Testis (tissue), 2 donors: ENCODE measurements at regions not wholly inside any gene's neighbourhood (a gene's known extent, or its start where the extent isn't known, plus 50 kb on each side); places are given as distances from the start of the nearest gene placed in this dataset.

ENCODE experiments used
- DNase-seq: peaks from one replicate; pipeline ENCODE4 v3.0.0-alpha.2; 2019
- H3K27ac ChIP-seq, 2 donors: fragments of 200-600 bp; sonication (generic); one replicate each; pipeline ENCODE4 v1.5.1; 2019
- H3K27me3 ChIP-seq: fragments of 200-600 bp; sonication (generic); one replicate; pipeline ENCODE4 v1.5.1; 2019
- H3K36me3 ChIP-seq: fragments of 200-600 bp; sonication (generic); one replicate; pipeline ENCODE4 v1.5.1; 2017; ENCODE audit warnings: low read depth; ENCODE audit errors: missing control alignments
- H3K4me1 ChIP-seq: fragments of 200-600 bp; sonication (generic); one replicate; pipeline ENCODE4 v1.5.1; 2019
- H3K4me3 ChIP-seq, 2 donors: fragments of 200-600 bp; sonication (generic); one replicate each; pipeline ENCODE4 v1.5.1; 2017 to 2019
- H3K9me3 ChIP-seq: fragments of 200-600 bp; sonication (generic); one replicate; pipeline ENCODE4 v1.5.1; 2017
- POLR2A ChIP-seq: fragments of 450-650 bp; IDR thresholded peaks from one replicate; pipeline ENCODE4 v1.6.1; 2017; ENCODE audit warnings: antibody characterized with exemption, mild to moderate bottlenecking, moderate library complexity
- WGBS, 2 donors: methylation state at CpG; one replicate each; pipeline ENCODE4 v1.1.5; 2018; 5-methylcytosine and 5-hydroxymethylcytosine counted together
- intact Hi-C: fragments of 100-400 bp; cut with DNase I; formaldehyde crosslinking; loops from one replicate; pipeline ENCODE4 v1.15.1; 2023; ENCODE audit warnings: low total_unique reads
- TF ChIP-seq, protein P1 (sequence below), 3 experiments: fragments of 450-650 bp in 2 of 3; fragments of 200-600 bp in 1 of 3; sonication (generic) in 1 of 3; IDR thresholded peaks; one replicate each; pipeline ENCODE4 v1.5.1; 2016 to 2019; ENCODE audit warnings: antibody characterized with exemption in 3 of 3, mild to moderate bottlenecking in 2 of 3, moderate library complexity in 1 of 3

GRCh38 chr7:97480772-97481390, 251.0 kb upstream of the TAC1 start:
- Histone ChIP-seq H3K9me3 (no peaks in the 10 kb centered on the region), H3K36me3 (no peaks in the 10 kb centered on the region), H3K4me3 (no peak overlapping the region), H3K4me1 (no peaks in the 10 kb centered on the region), H3K27me3 (no peaks in the 10 kb centered on the region), H3K27ac (no peak overlapping the region)
- no peak for DNase-seq
- intact Hi-C loops, result no loop called here
- no peak for TF ChIP-seq POLR2A
- TF ChIP-seq, protein P1, sequence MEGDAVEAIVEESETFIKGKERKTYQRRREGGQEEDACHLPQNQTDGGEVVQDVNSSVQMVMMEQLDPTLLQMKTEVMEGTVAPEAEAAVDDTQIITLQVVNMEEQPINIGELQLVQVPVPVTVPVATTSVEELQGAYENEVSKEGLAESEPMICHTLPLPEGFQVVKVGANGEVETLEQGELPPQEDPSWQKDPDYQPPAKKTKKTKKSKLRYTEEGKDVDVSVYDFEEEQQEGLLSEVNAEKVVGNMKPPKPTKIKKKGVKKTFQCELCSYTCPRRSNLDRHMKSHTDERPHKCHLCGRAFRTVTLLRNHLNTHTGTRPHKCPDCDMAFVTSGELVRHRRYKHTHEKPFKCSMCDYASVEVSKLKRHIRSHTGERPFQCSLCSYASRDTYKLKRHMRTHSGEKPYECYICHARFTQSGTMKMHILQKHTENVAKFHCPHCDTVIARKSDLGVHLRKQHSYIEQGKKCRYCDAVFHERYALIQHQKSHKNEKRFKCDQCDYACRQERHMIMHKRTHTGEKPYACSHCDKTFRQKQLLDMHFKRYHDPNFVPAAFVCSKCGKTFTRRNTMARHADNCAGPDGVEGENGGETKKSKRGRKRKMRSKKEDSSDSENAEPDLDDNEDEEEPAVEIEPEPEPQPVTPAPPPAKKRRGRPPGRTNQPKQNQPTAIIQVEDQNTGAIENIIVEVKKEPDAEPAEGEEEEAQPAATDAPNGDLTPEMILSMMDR (IDR thresholded peaks at IDR 0.05), result no peak
- WGBS, 2 donors, result 58 to 68% methylated on average over 3 of the region's 3 CpGs

GRCh38 chr7:97495487-97495886, 236.4 kb upstream of the TAC1 start:
- no peaks in the 10 kb centered on the region for H3K9me3 ChIP-seq
- H3K4me1 ChIP-seq, result no peaks in the 10 kb centered on the region
- no peaks in the 10 kb centered on the region for H3K36me3 ChIP-seq
- no peak for TF ChIP-seq POLR2A
- TF ChIP-seq, protein P1 (IDR thresholded peaks at IDR 0.05), result no peak
- H3K27me3 ChIP-seq, result no peaks in the 10 kb centered on the region
- DNase-seq, result no peak
- H3K4me3 ChIP-seq, result no peak overlapping the region
- intact Hi-C loops, result no loop called here
- WGBS, 2 donors, result 33 to 64% methylated on average over 2 of the region's 2 CpGs
- no peak overlapping the region for H3K27ac ChIP-seq

GRCh38 chr7:97499204-97499603, 232.7 kb upstream of the TAC1 start:
- DNase-seq, result peak; percentile 37
- no peak for TF ChIP-seq POLR2A
- TF ChIP-seq, protein P1 (IDR thresholded peaks at IDR 0.05), result peak in 2 of 3 experiments; percentile 16 to 34
- intact Hi-C loops, result no loop called here

DNA sequence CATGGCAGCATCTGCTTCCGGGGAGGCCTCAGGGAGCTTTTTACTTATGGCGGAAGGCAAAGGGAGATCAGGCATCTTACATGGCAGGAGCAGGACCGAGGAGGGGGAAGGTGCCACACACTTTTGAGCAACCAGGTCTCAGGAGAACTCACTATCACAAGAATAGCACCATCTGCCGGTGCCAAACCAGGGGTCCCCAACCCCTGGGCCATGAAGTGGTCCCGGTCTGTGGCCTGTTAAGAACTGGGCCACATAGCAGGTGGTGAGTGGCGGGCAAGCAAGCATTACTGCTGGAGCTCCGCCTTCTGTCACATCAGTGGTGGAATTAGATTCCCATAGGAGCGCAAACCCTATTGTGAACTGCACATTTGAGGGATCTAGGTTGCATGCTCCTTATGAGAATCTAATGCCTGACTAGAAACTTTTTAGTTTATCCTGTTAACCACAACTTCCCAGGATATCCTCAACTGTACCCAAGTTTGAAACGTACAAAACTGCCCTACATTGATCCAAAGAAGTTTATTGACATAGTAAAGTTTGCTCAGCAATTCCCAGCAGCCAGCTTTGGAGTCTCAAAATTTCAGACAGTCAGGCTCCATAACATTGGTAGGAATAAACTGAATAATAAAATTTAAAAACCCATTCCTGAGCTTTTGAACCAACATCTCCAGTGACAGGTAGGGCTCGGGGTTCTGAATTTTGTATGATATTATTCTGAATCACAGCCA, 228.4 kb upstream of the TAC1 start:
- no peak overlapping the region for H3K4me3 ChIP-seq
- no peak for TF ChIP-seq POLR2A
- TF ChIP-seq, protein P1 (IDR thresholded peaks at IDR 0.05), result no peak
- DNase-seq, result no peak
- H3K9me3 ChIP-seq, result no peaks in the 10 kb centered on the region
- H3K27me3 ChIP-seq, result no peaks in the 10 kb centered on the region
- no peak overlapping the region for H3K27ac ChIP-seq
- H3K4me1 ChIP-seq, result no peaks in the 10 kb centered on the region
- no peaks in the 10 kb centered on the region for H3K36me3 ChIP-seq
- intact Hi-C loops, result no loop called here
- WGBS, 2 donors, result 94 to 96% methylated on average over 9 to 10 of the region's 10 CpGs

More at GRCh38 chr7:97499204-97499603, 232.7 kb upstream of the TAC1 start:
- Histone ChIP-seq H3K4me1 (no peaks in the 10 kb centered on the region), H3K36me3 (no peaks in the 10 kb centered on the region), H3K27me3 (no peaks in the 10 kb centered on the region), H3K27ac (no peak overlapping the region), H3K4me3 (no peak overlapping the region), H3K9me3 (no peaks in the 10 kb centered on the region)
- 71 to 86% methylated on average over 1 of the region's 1 CpG for WGBS, 2 donors
